ENCODE measurements at regions not wholly inside any gene's neighbourhood (a gene's known extent, or its start where the extent isn't known, plus 50 kb on each side); places are given as distances from the start of the nearest gene placed in this dataset.

DNA sequence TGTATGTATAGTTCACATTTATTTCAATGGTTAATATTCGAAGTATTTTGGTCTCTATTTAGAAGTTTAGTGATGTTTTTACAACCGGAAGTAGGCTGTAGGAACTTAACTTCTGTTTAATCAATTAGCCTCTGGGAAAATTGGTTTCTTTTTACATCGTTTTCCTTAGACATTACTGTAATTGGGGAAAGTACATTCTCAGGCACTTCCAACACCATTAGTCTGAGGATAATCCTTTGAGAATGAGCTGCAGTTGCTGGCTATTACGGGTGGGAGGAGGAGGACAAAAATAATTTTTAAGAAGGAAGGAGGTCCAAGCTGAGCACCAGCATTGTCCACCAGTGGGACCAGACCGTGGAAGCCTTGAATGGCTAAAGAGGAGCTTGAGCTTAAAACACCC, 70.4 kb upstream of the ST3GAL5 start:
- H3K36me3 ChIP-seq (ENCODE audit: insufficient read depth, low read length): no peaks in the 10 kb centered on the region
- peaks cover 8% of the 10 kb centered on the region; the same call in 1 of the 2 replicates for H3K9me3 ChIP-seq (ENCODE audit: low read length)
- H3K27ac ChIP-seq (ENCODE audit: low read depth, low read length, poor library complexity, severe bottlenecking): no peak overlapping the region
- H3K9me2 ChIP-seq (ENCODE audit: insufficient read depth, low read length): no peaks in the 10 kb centered on the region
- no peak overlapping the region for H3K4me2 ChIP-seq (ENCODE audit: low read length)
- H4K20me1 ChIP-seq (ENCODE audit: insufficient read depth, low read length): no peaks in the 10 kb centered on the region
- DNase-seq (ENCODE audit: low spot score): no peak
- no peaks in the 10 kb centered on the region for H3K4me1 ChIP-seq (ENCODE audit: insufficient read depth, low read length, poor library complexity, severe bottlenecking)
- no TSS peak for BruUV-seq (replicated peaks)
- ChIA-PET CTCF (ENCODE audit: unreplicated experiment) (no interaction called here), POLR2A (interaction anchor here (0.6 to 0.9 kb wide), 2 partner anchors 10 to 126 kb away, joined by 3 read pairs; no protein-coding TSS in a partner anchor)
- H3K79me2 ChIP-seq (ENCODE audit: insufficient read depth, low read depth, low read length): no peaks in the 10 kb centered on the region
- intact Hi-C loops (cut with micrococcal nuclease; ENCODE audit: unreplicated experiment): loop anchor here (10.0 kb wide), 1 partner anchor 106 kb away; no protein-coding TSS in a partner anchor
- no peak overlapping the region for H2AFZ ChIP-seq (ENCODE audit: low read length)
- H3K4me3 ChIP-seq (ENCODE audit: low read depth, low read length, poor library complexity, severe bottlenecking): no peak overlapping the region
- no peak for TF ChIP-seq EZH2phosphoT487 (IDR thresholded peaks at IDR 0.05; ENCODE audit: borderline replicate concordance, low read depth, low read length)
- TF ChIP-seq, protein P1, sequence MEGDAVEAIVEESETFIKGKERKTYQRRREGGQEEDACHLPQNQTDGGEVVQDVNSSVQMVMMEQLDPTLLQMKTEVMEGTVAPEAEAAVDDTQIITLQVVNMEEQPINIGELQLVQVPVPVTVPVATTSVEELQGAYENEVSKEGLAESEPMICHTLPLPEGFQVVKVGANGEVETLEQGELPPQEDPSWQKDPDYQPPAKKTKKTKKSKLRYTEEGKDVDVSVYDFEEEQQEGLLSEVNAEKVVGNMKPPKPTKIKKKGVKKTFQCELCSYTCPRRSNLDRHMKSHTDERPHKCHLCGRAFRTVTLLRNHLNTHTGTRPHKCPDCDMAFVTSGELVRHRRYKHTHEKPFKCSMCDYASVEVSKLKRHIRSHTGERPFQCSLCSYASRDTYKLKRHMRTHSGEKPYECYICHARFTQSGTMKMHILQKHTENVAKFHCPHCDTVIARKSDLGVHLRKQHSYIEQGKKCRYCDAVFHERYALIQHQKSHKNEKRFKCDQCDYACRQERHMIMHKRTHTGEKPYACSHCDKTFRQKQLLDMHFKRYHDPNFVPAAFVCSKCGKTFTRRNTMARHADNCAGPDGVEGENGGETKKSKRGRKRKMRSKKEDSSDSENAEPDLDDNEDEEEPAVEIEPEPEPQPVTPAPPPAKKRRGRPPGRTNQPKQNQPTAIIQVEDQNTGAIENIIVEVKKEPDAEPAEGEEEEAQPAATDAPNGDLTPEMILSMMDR (conservative IDR thresholded peaks at IDR 0.05; ENCODE audit: low read length): no peak

DNA sequence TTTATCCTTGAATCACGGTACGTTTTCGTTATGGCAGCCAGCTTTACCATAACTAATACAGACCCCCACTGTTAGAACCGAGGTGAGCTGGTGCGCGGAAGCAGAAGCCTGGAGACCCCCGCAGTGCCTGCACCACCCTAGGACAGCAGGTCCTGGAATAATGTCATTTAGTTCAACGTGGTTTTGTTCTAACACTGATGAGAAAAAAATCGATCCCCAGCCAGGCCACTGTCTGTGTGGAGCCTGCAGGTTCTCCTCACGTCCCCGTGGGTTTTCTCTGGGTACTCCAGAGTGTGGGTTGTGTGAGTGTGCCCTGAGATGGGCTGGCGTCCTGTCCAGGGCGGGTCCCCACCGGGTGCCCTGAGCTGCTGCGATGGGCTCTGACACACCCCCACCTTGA, 69.9 kb upstream of the ST3GAL5 start:
- no peaks in the 10 kb centered on the region for H3K36me3 ChIP-seq (ENCODE audit: insufficient read depth, low read length)
- no peak overlapping the region for H3K27ac ChIP-seq (ENCODE audit: low read depth, low read length, poor library complexity, severe bottlenecking)
- TF ChIP-seq EZH2phosphoT487 (IDR thresholded peaks at IDR 0.05; ENCODE audit: borderline replicate concordance, low read depth, low read length): no peak
- TF ChIP-seq, protein P1 (conservative IDR thresholded peaks at IDR 0.05; ENCODE audit: low read length): no peak
- intact Hi-C loops (cut with micrococcal nuclease; ENCODE audit: unreplicated experiment): loop anchor here (10.0 kb wide), 1 partner anchor 106 kb away; no protein-coding TSS in a partner anchor
- H3K4me1 ChIP-seq (ENCODE audit: insufficient read depth, low read length, poor library complexity, severe bottlenecking): no peaks in the 10 kb centered on the region
- H3K79me2 ChIP-seq (ENCODE audit: insufficient read depth, low read depth, low read length): no peaks in the 10 kb centered on the region
- no peak for DNase-seq (ENCODE audit: low spot score)
- BruUV-seq (replicated peaks): no TSS peak
- no peaks in the 10 kb centered on the region for H3K9me2 ChIP-seq (ENCODE audit: insufficient read depth, low read length)
- no peaks in the 10 kb centered on the region for H4K20me1 ChIP-seq (ENCODE audit: insufficient read depth, low read length)
- CTCF ChIA-PET (ENCODE audit: unreplicated experiment): no interaction called here
- H3K9me3 ChIP-seq (ENCODE audit: low read length): peaks cover 8% of the 10 kb centered on the region; the same call in 1 of the 2 replicates
- no peak overlapping the region for H3K4me2 ChIP-seq (ENCODE audit: low read length)
- no peak overlapping the region for H3K4me3 ChIP-seq (ENCODE audit: low read depth, low read length, poor library complexity, severe bottlenecking)
- POLR2A ChIA-PET: no interaction called here
- no peak overlapping the region for H2AFZ ChIP-seq (ENCODE audit: low read length)

DNA sequence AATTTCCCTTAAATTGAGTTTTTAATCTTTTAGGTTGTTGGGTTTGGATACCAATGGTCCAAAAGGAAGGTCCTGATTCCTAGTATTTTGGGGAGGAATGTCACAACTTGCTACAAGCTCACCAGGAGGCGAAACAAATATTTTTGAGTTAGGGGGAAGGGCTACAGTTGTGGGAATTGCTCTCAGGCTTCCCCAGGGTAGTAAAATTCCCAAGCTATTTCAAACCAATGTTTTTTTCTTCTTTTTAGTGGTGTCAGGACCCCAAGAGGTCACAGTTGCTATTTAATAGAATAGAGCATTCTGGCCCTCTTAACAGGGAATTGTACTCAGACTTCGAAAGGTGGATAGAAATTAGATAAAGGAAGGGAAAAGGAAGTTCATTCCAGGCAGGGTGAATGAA, 68.5 kb upstream of the ST3GAL5 start:
- BruUV-seq (replicated peaks): no TSS peak
- CTCF ChIA-PET (ENCODE audit: unreplicated experiment): no interaction called here

More for the DNA sequence above, 68.5 kb upstream of the ST3GAL5 start:
- Histone ChIP-seq H3K9me3 (ENCODE audit: low read length) (peaks cover 8% of the 10 kb centered on the region; the same call in 1 of the 2 replicates), H3K4me3 (ENCODE audit: low read depth, low read length, poor library complexity, severe bottlenecking) (no peak overlapping the region), H3K27ac (ENCODE audit: low read depth, low read length, poor library complexity, severe bottlenecking) (no peak overlapping the region), H3K79me2 (ENCODE audit: insufficient read depth, low read depth, low read length) (no peaks in the 10 kb centered on the region), H3K9me2 (ENCODE audit: insufficient read depth, low read length) (no peaks in the 10 kb centered on the region), H3K36me3 (ENCODE audit: insufficient read depth, low read length) (no peaks in the 10 kb centered on the region), H2AFZ (ENCODE audit: low read length) (no peak overlapping the region), H3K4me1 (ENCODE audit: insufficient read depth, low read length, poor library complexity, severe bottlenecking) (no peaks in the 10 kb centered on the region), H3K4me2 (ENCODE audit: low read length) (no peak overlapping the region), H4K20me1 (ENCODE audit: insufficient read depth, low read length) (no peaks in the 10 kb centered on the region)
- POLR2A ChIA-PET: no interaction called here
- DNase-seq (ENCODE audit: low spot score): no peak
- intact Hi-C loops (cut with micrococcal nuclease; ENCODE audit: unreplicated experiment): loop anchor here (10.0 kb wide), 1 partner anchor 108 kb away; no protein-coding TSS in a partner anchor
- TF ChIP-seq, protein P1 (conservative IDR thresholded peaks at IDR 0.05; ENCODE audit: low read length): no peak
- TF ChIP-seq EZH2phosphoT487 (IDR thresholded peaks at IDR 0.05; ENCODE audit: borderline replicate concordance, low read depth, low read length): no peak

Data from OCI-LY7 (cell line).